H9 (cell line): ENCODE measurements at regions not wholly inside any gene's neighbourhood (a gene's known extent, or its start where the extent isn't known, plus 50 kb on each side); places are given as distances from the start of the nearest gene placed in this dataset.

Experiments used
- DNase-seq: peaks from one replicate; pipeline ENCODE4 v3.0.0-alpha.2; 2017
- H2AFZ ChIP-seq: one replicate; pipeline ENCODE4 v1.6.1; 2013; ENCODE audit warnings: mild to moderate bottlenecking, low read length, control low read depth, moderate library complexity
- H2AK5ac ChIP-seq: 2 replicates; pipeline ENCODE4 v1.6.1; 2013; ENCODE audit warnings: low read length, control low read depth, mixed read lengths; ENCODE audit not compliant: insufficient read length
- H2BK120ac ChIP-seq: one replicate; pipeline ENCODE4 v1.6.1; 2013; ENCODE audit warnings: low read depth, mild to moderate bottlenecking, low read length, control low read depth, inconsistent platforms; ENCODE audit not compliant: poor library complexity, severe bottlenecking
- H2BK12ac ChIP-seq: 2 replicates; pipeline ENCODE4 v1.6.1; 2013; ENCODE audit warnings: low read length, control low read depth, mixed read lengths, low read depth; ENCODE audit not compliant: insufficient read length
- H2BK15ac ChIP-seq: 2 replicates; pipeline ENCODE4 v1.6.1; 2013; ENCODE audit warnings: low read depth, low read length, control low read depth
- H2BK20ac ChIP-seq: one replicate; pipeline ENCODE4 v1.6.1; 2013; ENCODE audit warnings: low read depth, mild to moderate bottlenecking, low read length, control low read depth, inconsistent platforms; ENCODE audit not compliant: poor library complexity, severe bottlenecking
- H2BK5ac ChIP-seq: 2 replicates; pipeline ENCODE4 v1.6.1; 2013; ENCODE audit warnings: low read length, control low read depth, mixed read lengths; ENCODE audit not compliant: insufficient read length
- H3K14ac ChIP-seq: 2 replicates; pipeline ENCODE4 v1.6.1; 2013; ENCODE audit warnings: low read length, control low read depth; ENCODE audit not compliant: insufficient read depth
- H3K18ac ChIP-seq: 2 replicates; pipeline ENCODE4 v1.6.1; 2013; ENCODE audit warnings: low read depth, mild to moderate bottlenecking, mixed read lengths, low read length, control low read depth; ENCODE audit not compliant: insufficient read length
- H3K23ac ChIP-seq: 2 replicates; pipeline ENCODE4 v1.6.1; 2013; ENCODE audit warnings: low read length, control low read depth, mixed read lengths, low read depth; ENCODE audit not compliant: insufficient read length
- H3K23me2 ChIP-seq: 2 replicates; pipeline ENCODE4 v1.6.1; 2013; ENCODE audit warnings: low read depth, mild to moderate bottlenecking, mixed read lengths, low read length, control low read depth; ENCODE audit not compliant: insufficient read length, poor library complexity, severe bottlenecking
- H3K27ac ChIP-seq: 2 replicates; pipeline ENCODE4 v1.5.1; 2013; ENCODE audit warnings: low read length, control low read depth, mixed read lengths, low read depth; ENCODE audit not compliant: insufficient read length
- H3K27me3 ChIP-seq: 2 replicates; pipeline ENCODE4 v1.6.1; 2013; ENCODE audit warnings: low read length, control low read depth, inconsistent platforms; ENCODE audit not compliant: insufficient read depth
- H3K4ac ChIP-seq: 2 replicates; pipeline ENCODE4 v1.6.1; 2013; ENCODE audit warnings: low read depth, mild to moderate bottlenecking, control low read depth, inconsistent platforms, low read length, moderate library complexity
- H3K4me1 ChIP-seq: 2 replicates; pipeline ENCODE4 v1.6.1; 2013; ENCODE audit warnings: low read length, control low read depth, inconsistent platforms; ENCODE audit not compliant: insufficient read depth
- H3K4me2 ChIP-seq: 2 replicates; pipeline ENCODE4 v1.6.1; 2013; ENCODE audit warnings: low read length, control low read depth, mixed read lengths; ENCODE audit not compliant: insufficient read length, insufficient read depth
- H3K56ac ChIP-seq: 2 replicates; pipeline ENCODE4 v1.6.1; 2013; ENCODE audit warnings: low read depth, mild to moderate bottlenecking, mixed read lengths, low read length, control low read depth; ENCODE audit not compliant: insufficient read length
- H3K79me1 ChIP-seq: 2 replicates; pipeline ENCODE4 v1.6.1; 2013; ENCODE audit warnings: low read depth, mild to moderate bottlenecking, moderate library complexity, low read length, control low read depth, inconsistent platforms; ENCODE audit not compliant: insufficient read depth, poor library complexity, severe bottlenecking
- H3K79me2 ChIP-seq: 2 replicates; pipeline ENCODE4 v1.6.1; 2013; ENCODE audit warnings: low read length, control low read depth, inconsistent platforms; ENCODE audit not compliant: insufficient read depth
- H3K9ac ChIP-seq: 2 replicates; pipeline ENCODE4 v1.6.1; 2013; ENCODE audit warnings: low read length, control low read depth, mixed read lengths; ENCODE audit not compliant: insufficient read length; ENCODE audit errors: extremely low read depth
- H3K9me3 ChIP-seq: one replicate; pipeline ENCODE4 v1.6.1; 2013; ENCODE audit warnings: low read depth, low read length, inconsistent platforms; ENCODE audit not compliant: control insufficient read depth
- H3T11ph ChIP-seq: one replicate; pipeline ENCODE4 v1.6.1; 2013; ENCODE audit warnings: mild to moderate bottlenecking, low read length, control low read depth, inconsistent platforms
- H4K20me1 ChIP-seq: one replicate; pipeline ENCODE4 v1.6.1; 2013; ENCODE audit not compliant: control insufficient read depth, insufficient read length, insufficient read depth
- H4K5ac ChIP-seq: 2 replicates; pipeline ENCODE4 v1.6.1; 2013; ENCODE audit warnings: low read depth, mild to moderate bottlenecking, mixed read lengths, low read length, control low read depth; ENCODE audit not compliant: insufficient read length
- H4K8ac ChIP-seq: replicated peaks from 2 replicates; pipeline ENCODE4 v1.6.1; 2013; ENCODE audit warnings: low read length, control low read depth, mixed read lengths, low read depth; ENCODE audit not compliant: insufficient read length
- H4K91ac ChIP-seq: 2 replicates; pipeline ENCODE4 v1.6.1; 2013; ENCODE audit warnings: low read depth, mild to moderate bottlenecking, moderate library complexity, mixed read lengths, low read length, control low read depth; ENCODE audit not compliant: insufficient read length
- H3K27ac Mint-ChIP-seq, 3 experiments: 2 replicates in 2 of 3; 3 replicates in 1 of 3; pipeline ENCODE4 v1.8.0; 2020 to 2021; ENCODE audit warnings: mixed read lengths in 3 of 3, mild to moderate bottlenecking in 1 of 3, moderate library complexity in 1 of 3
- H3K27me3 Mint-ChIP-seq: 2 replicates; pipeline ENCODE4 v1.8.0; 2021; ENCODE audit warnings: low read depth, mild to moderate bottlenecking, moderate library complexity, mixed read lengths
- H3K36me3 Mint-ChIP-seq, 3 experiments: 2 replicates in 2 of 3; 3 replicates in 1 of 3; pipeline ENCODE4 v1.8.0; 2020 to 2021; ENCODE audit warnings: low read depth in 3 of 3, mixed read lengths in 3 of 3; ENCODE audit not compliant: insufficient read depth in 1 of 3
- H3K4me1 Mint-ChIP-seq, 2 experiments: 2 replicates each; pipeline ENCODE4 v1.8.0; 2020; ENCODE audit warnings: mixed read lengths in 2 of 2
- H3K4me3 Mint-ChIP-seq, 2 experiments: 2 replicates in 1 of 2; 3 replicates in 1 of 2; pipeline ENCODE4 v1.8.0; 2020 to 2021; ENCODE audit warnings: mild to moderate bottlenecking in 2 of 2, mixed read lengths in 2 of 2, moderate library complexity in 1 of 2
- H3K9me3 Mint-ChIP-seq, 2 experiments: 2 replicates in 1 of 2; 3 replicates in 1 of 2; pipeline ENCODE4 v1.8.0; 2020; ENCODE audit warnings: mild to moderate bottlenecking in 2 of 2, mixed read lengths in 2 of 2, moderate library complexity in 1 of 2
- CTCF ChIP-seq: fragments of 200-600 bp; sonication (generic); conservative IDR thresholded peaks from 3 replicates; pipeline ENCODE4 v1.8.0; 2021; ENCODE audit warnings: antibody characterized with exemption, mild to moderate bottlenecking

- H3K9me3 ChIP-seq, result no peaks in the 10 kb centered on the region
- H3K79me2 ChIP-seq, result no peaks in the 10 kb centered on the region
- H4K8ac ChIP-seq, result no peak overlapping the region
- no peak overlapping the region for H3K9ac ChIP-seq
- Mint-ChIP-seq H3K36me3 (peaks cover 0 to 28% (median 4%) of the 10 kb centered on the region in 3 experiments; a peak in 4 of 7 replicates), H3K9me3 (peaks cover 18% of the 10 kb centered on the region in 2 experiments; a peak in 4 of 5 replicates), H3K27me3 (no peaks in the 10 kb centered on the region), H3K4me3 (no peak overlapping the region), H3K4me1 (no peaks in the 10 kb centered on the region), H3K27ac (no peak overlapping the region)
- no peaks in the 10 kb centered on the region for H3K79me1 ChIP-seq
- no peak overlapping the region for H2AFZ ChIP-seq
- H3K23ac ChIP-seq, result no peak overlapping the region
- H3K27ac ChIP-seq, result no peak overlapping the region
- H3K4me2 ChIP-seq, result no peak overlapping the region
- H3T11ph ChIP-seq, result no peak overlapping the region
- no peaks in the 10 kb centered on the region for H3K23me2 ChIP-seq
- no peaks in the 10 kb centered on the region for H4K20me1 ChIP-seq
- H3K4me1 ChIP-seq, result no peaks in the 10 kb centered on the region
- no peak overlapping the region for H3K14ac ChIP-seq
- H3K56ac ChIP-seq, result no peak overlapping the region
- no peak overlapping the region for H4K5ac ChIP-seq
- no peak overlapping the region for H2BK15ac ChIP-seq
- no peak overlapping the region for H4K91ac ChIP-seq
- H2AK5ac ChIP-seq, result no peak overlapping the region
- TF ChIP-seq CTCF, result no peak
- no peak overlapping the region for H2BK120ac ChIP-seq
- no peak overlapping the region for H2BK12ac ChIP-seq
- no peak overlapping the region for H2BK5ac ChIP-seq
- H3K18ac ChIP-seq, result no peak overlapping the region
- H3K4ac ChIP-seq, result no peak overlapping the region
- no peaks in the 10 kb centered on the region for H3K27me3 ChIP-seq
- no peak overlapping the region for H2BK20ac ChIP-seq
- DNase-seq, result no peak
Observed at GRCh38 chr2:160783474-160783873, 289.9 kb upstream of the RBMS1 start.
